Stimulated activated CD8-positive, alpha-beta memory T cell treated with anti-CD3 and anti-CD28 coated beads, Interleukin-4, amount 100 ng/mL, for 48 hours (primary cell): ENCODE measurements at regions not wholly inside any gene's neighbourhood (a gene's known extent, or its start where the extent isn't known, plus 50 kb on each side); places are given as distances from the start of the nearest gene placed in this dataset.
"Not testable (repeated sequence)": the region's sequence is repeated elsewhere in the genome, so short reads cannot be mapped to it uniquely, and the experiment has no call there.

ENCODE experiments used
- DNase-seq: peaks from one replicate; pipeline ENCODE4 v3.0.0-alpha.2; 2020

GRCh38 chr2:87498169-87498853, 249.6 kb upstream of the PLGLB2 start:
- peak; percentile 68 for DNase-seq

- DNase-seq = not testable (repeated sequence)
These were observed 249.0 kb upstream of the PLGLB2 start for GRCh38 chr2:87498854-87499238.

GRCh38 chr2:87499860-87500259, 248.0 kb upstream of the PLGLB2 start:
- DNase-seq = not testable (repeated sequence)

GRCh38 chr2:87500421-87500820, 247.5 kb upstream of the PLGLB2 start:
- peak; percentile 22 for DNase-seq

GRCh38 chr2:87500951-87501350, 246.9 kb upstream of the PLGLB2 start:
- peak; percentile 27 for DNase-seq

GRCh38 chr2:87502948-87503347, 244.9 kb upstream of the PLGLB2 start:
- DNase-seq = not testable (repeated sequence)

GRCh38 chr2:87505239-87505638, 242.6 kb upstream of the PLGLB2 start:
- not testable (repeated sequence) for DNase-seq

- peak; percentile 17 for DNase-seq
These were observed 242.0 kb upstream of the PLGLB2 start for GRCh38 chr2:87505909-87506308.

GRCh38 chr2:87507378-87508348, 240.2 kb upstream of the PLGLB2 start:
- DNase-seq = not testable (repeated sequence)

- not testable (repeated sequence) for DNase-seq
These were observed 236.6 kb upstream of the PLGLB2 start for GRCh38 chr2:87511195-87511778.

GRCh38 chr2:87512864-87513530, 234.9 kb upstream of the PLGLB2 start:
- DNase-seq = not testable (repeated sequence)

GRCh38 chr2:87514034-87514433, 233.9 kb upstream of the PLGLB2 start:
- DNase-seq = not testable (repeated sequence)

- not testable (repeated sequence) for DNase-seq
These were observed 233.4 kb upstream of the PLGLB2 start for GRCh38 chr2:87514515-87514914.

GRCh38 chr2:87515226-87515625, 232.7 kb upstream of the PLGLB2 start:
- DNase-seq = not testable (repeated sequence)

- not testable (repeated sequence) for DNase-seq
These were observed 232.0 kb upstream of the PLGLB2 start for GRCh38 chr2:87515875-87516274.

- DNase-seq = not testable (repeated sequence)
These were observed 231.4 kb upstream of the PLGLB2 start for GRCh38 chr2:87516369-87516967.

- DNase-seq = peak; percentile 30
These were observed 230.4 kb upstream of the PLGLB2 start for GRCh38 chr2:87517438-87517837.

GRCh38 chr2:87518066-87518465, 229.8 kb upstream of the PLGLB2 start:
- not testable (repeated sequence) for DNase-seq

GRCh38 chr2:87518547-87518946, 229.3 kb upstream of the PLGLB2 start:
- DNase-seq = not testable (repeated sequence)

- not testable (repeated sequence) for DNase-seq
These were observed 228.5 kb upstream of the PLGLB2 start for GRCh38 chr2:87519158-87520011.

- DNase-seq = peak; percentile 69
These were observed 226.8 kb upstream of the PLGLB2 start for GRCh38 chr2:87521057-87521456.
